ENCODE measurements at regions not wholly inside any gene's neighbourhood (a gene's known extent, or its start where the extent isn't known, plus 50 kb on each side); places are given as distances from the start of the nearest gene placed in this dataset.

DNA sequence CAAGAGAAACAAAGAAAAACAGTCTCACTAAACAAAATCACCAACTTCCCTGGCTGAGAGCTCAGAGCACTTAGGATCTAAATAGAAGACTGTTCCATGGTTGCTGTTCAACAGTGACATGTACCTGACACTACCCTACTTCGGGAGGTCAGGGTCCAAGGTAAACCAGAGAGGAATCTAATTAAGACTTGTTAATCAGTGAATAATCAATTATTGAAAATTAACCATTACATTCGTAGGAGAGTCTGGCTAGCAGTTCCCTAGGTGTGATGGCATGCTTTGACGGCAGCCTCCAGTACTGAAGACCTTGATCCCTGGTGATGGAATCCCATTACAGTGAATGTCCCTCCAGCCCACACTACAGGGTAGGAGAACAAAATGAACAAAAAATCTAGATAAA lies 154.0 kb upstream of the AFDN start:
- no peak for DNase-seq
- 90 to 92% methylated on average over 3 of the region's 3 CpGs for WGBS, 2 donors
- intact Hi-C loops (cut with DNase I; ENCODE audit: low total_unique reads): no loop called here

DNA sequence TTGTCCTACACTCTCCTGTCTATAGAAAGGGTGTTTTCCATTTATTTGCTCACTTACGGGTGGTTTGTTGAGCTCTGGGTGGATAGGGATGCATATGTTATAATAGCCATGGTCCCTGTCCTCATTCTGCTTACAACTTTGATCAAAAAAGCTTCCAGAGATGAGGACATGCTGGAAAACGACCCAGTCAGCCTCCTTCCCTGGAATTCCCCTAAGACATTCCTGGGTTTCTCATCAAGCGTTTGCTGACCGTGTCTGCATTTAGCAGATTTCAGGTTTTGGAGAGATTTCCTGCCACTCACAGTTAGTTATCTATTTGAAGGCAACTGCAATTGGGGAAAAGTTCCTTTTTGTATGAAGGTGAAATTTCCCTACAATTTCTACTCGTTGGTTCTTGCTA lies 152.8 kb upstream of the AFDN start:
- no peak overlapping the region for H3K27ac ChIP-seq
- H3K4me1 ChIP-seq: peaks cover 41% of the 10 kb centered on the region
- DNase-seq: no peak
- H3K36me3 ChIP-seq (ENCODE audit: low read depth, missing control alignments): no peaks in the 10 kb centered on the region
- WGBS, 2 donors: 67 to 82% methylated on average over 5 of the region's 5 CpGs
- TF ChIP-seq POLR2A (IDR thresholded peaks at IDR 0.05): no peak
- TF ChIP-seq, protein P1, sequence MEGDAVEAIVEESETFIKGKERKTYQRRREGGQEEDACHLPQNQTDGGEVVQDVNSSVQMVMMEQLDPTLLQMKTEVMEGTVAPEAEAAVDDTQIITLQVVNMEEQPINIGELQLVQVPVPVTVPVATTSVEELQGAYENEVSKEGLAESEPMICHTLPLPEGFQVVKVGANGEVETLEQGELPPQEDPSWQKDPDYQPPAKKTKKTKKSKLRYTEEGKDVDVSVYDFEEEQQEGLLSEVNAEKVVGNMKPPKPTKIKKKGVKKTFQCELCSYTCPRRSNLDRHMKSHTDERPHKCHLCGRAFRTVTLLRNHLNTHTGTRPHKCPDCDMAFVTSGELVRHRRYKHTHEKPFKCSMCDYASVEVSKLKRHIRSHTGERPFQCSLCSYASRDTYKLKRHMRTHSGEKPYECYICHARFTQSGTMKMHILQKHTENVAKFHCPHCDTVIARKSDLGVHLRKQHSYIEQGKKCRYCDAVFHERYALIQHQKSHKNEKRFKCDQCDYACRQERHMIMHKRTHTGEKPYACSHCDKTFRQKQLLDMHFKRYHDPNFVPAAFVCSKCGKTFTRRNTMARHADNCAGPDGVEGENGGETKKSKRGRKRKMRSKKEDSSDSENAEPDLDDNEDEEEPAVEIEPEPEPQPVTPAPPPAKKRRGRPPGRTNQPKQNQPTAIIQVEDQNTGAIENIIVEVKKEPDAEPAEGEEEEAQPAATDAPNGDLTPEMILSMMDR (IDR thresholded peaks at IDR 0.05): no peak
- intact Hi-C loops (cut with DNase I; ENCODE audit: low total_unique reads): no loop called here
- no peaks in the 10 kb centered on the region for H3K9me3 ChIP-seq
- no peaks in the 10 kb centered on the region for H3K27me3 ChIP-seq
- H3K4me3 ChIP-seq: no peak overlapping the region

More for the DNA sequence above, 154.0 kb upstream of the AFDN start:
- Histone ChIP-seq H3K36me3 (ENCODE audit: low read depth, missing control alignments) (no peaks in the 10 kb centered on the region), H3K4me3 (no peak overlapping the region), H3K27me3 (no peaks in the 10 kb centered on the region), H3K27ac (no peak overlapping the region), H3K9me3 (no peaks in the 10 kb centered on the region), H3K4me1 (peaks cover 50% of the 10 kb centered on the region)
- TF ChIP-seq, protein P1 (IDR thresholded peaks at IDR 0.05): no peak
- no peak for TF ChIP-seq POLR2A (IDR thresholded peaks at IDR 0.05)

DNA sequence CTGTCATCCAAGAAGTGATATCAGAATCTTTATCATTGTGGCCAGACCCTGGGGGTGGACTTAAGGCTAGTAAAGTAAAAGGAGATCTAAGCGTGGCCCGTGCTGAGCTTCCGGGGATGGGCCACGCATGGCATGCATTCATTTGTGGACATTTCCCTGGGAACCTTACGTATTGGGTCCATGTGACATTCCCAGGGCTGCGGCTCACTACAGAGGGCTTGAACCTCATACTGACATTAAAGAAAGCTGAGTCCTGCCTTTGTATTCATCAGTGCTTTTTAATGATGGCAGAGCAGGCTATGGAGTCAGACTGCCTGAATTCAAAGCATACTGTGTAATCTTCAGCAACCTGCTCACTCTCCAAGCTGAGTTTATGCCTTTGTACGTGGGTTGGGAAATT lies 152.2 kb upstream of the AFDN start:
- Histone ChIP-seq H3K36me3 (ENCODE audit: low read depth, missing control alignments) (no peaks in the 10 kb centered on the region), H3K27ac (no peak overlapping the region), H3K9me3 (no peaks in the 10 kb centered on the region), H3K4me3 (no peak overlapping the region), H3K4me1 (peaks cover 36% of the 10 kb centered on the region), H3K27me3 (no peaks in the 10 kb centered on the region)
- DNase-seq: no peak
- intact Hi-C loops (cut with DNase I; ENCODE audit: low total_unique reads): no loop called here
- WGBS, 2 donors: 95% methylated on average over 7 of the region's 7 CpGs
- TF ChIP-seq, protein P1 (IDR thresholded peaks at IDR 0.05): no peak
- no peak for TF ChIP-seq POLR2A (IDR thresholded peaks at IDR 0.05)

- intact Hi-C loops (cut with DNase I; ENCODE audit: low total_unique reads): no loop called here
- H3K36me3 ChIP-seq (ENCODE audit: low read depth, missing control alignments): no peaks in the 10 kb centered on the region
- H3K27me3 ChIP-seq: no peaks in the 10 kb centered on the region
- peaks cover 42% of the 10 kb centered on the region for H3K4me1 ChIP-seq
- WGBS, 2 donors: 53 to 68% methylated on average over 20 of the region's 20 CpGs
- H3K4me3 ChIP-seq: no peak overlapping the region
- H3K27ac ChIP-seq: peak overlapping the region; percentile 35 to 62
- no peak for DNase-seq
- TF ChIP-seq, protein P1 (IDR thresholded peaks at IDR 0.05): no peak
- no peak for TF ChIP-seq POLR2A (IDR thresholded peaks at IDR 0.05)
- H3K9me3 ChIP-seq: no peaks in the 10 kb centered on the region
Observed at GRCh38 chr6:167676000-167676665, 150.6 kb upstream of the AFDN start.
